Heart right ventricle (tissue), 16 donors: ENCODE measurements at regions not wholly inside any gene's neighbourhood (a gene's known extent, or its start where the extent isn't known, plus 50 kb on each side); places are given as distances from the start of the nearest gene placed in this dataset.
A peak's percentile ranks its signal among the peaks of the same experiment; 100 is the strongest.

ENCODE experiments used
- ATAC-seq, 8 donors: fragments of 200-7000 bp; cut with Tn5 transposase; one replicate each; pipeline ENCODE4 v1.9.1; 2020; ENCODE audit warnings: mild to moderate bottlenecking in 8 of 8, moderate library complexity in 8 of 8, moderate number of reproducible peaks in 1 of 8
- DNase-seq, 2 donors: peaks; one replicate each; pipeline ENCODE4 v3.0.0-alpha.2; 2020
- H3K27ac ChIP-seq, 10 donors: fragments of 200-600 bp; sonication (generic) in 2 of 10; one replicate each; pipeline versions ENCODE4 v1.5.0 to v1.8.0; 2020 to 2022; ENCODE audit warnings: mild to moderate bottlenecking in 3 of 10
- H3K27me3 ChIP-seq, 7 donors: fragments of 200-600 bp; one replicate each; pipeline ENCODE4 v1.8.0; 2021 to 2022; ENCODE audit warnings: mild to moderate bottlenecking in 2 of 7
- H3K36me3 ChIP-seq, 9 donors: fragments of 200-600 bp; sonication (generic) in 1 of 9; one replicate each; pipeline versions ENCODE4 v1.5.0 to v1.8.0; 2020 to 2022; ENCODE audit warnings: mild to moderate bottlenecking in 2 of 9
- H3K4me1 ChIP-seq, 9 donors: fragments of 200-600 bp; sonication (generic) in 1 of 9; one replicate each; pipeline versions ENCODE4 v1.5.0 to v1.8.0; 2020 to 2022; ENCODE audit warnings: mild to moderate bottlenecking in 4 of 9
- H3K4me3 ChIP-seq, 10 donors: fragments of 200-600 bp; sonication (generic) in 2 of 10; one replicate each; pipeline versions ENCODE4 v1.5.0 to v1.8.0; 2020 to 2022; ENCODE audit warnings: mild to moderate bottlenecking in 7 of 10, moderate library complexity in 2 of 10
- H3K9me3 ChIP-seq, 11 donors: fragments of 200-600 bp in 10 of 11; sonication (generic) in 2 of 11; one replicate each; pipeline versions ENCODE4 v1.5.0 to v1.8.0; 2013 to 2022; ENCODE audit warnings: mild to moderate bottlenecking in 2 of 11, control low read depth in 1 of 11, moderate library complexity in 1 of 11
- CTCF ChIP-seq, 9 donors: fragments of 200-600 bp; sonication (generic) in 2 of 9; IDR thresholded peaks; one replicate each; pipeline versions ENCODE4 v1.5.0 to v1.8.0; 2021 to 2022; ENCODE audit warnings: antibody characterized with exemption in 9 of 9, mild to moderate bottlenecking in 5 of 9, moderate library complexity in 1 of 9
- WGBS, 2 donors: extraction: QIAGEN DNeasy Blood & Tissue Kit; methylation state at CpG; one replicate each; pipeline ENCODE4 v1.1.7; 2013; ENCODE audit warnings: inconsistent platforms in 1 of 2; 5-methylcytosine and 5-hydroxymethylcytosine counted together
- intact Hi-C, 10 donors: fragments of 100-400 bp; cut with DNase I; formaldehyde crosslinking; loops; one replicate each; pipeline versions ENCODE4 v1.11.1 to v1.14.2; 2022
- donor health status: Arrhythmogenic right ventricular cardiomyopathy.
- donor health status: ischemic (EF 13 %, LVEDD 7.1; RV severe dilation, severe dysfunction).
- donor health status: healthy with polysubstance abuse.
- donor health status: DM: no; HTN: yes; CAD: no.
- donor health status: DM: no; HTN: no; CAD: no.
- donor health status: ischemic (EF 25% LVEDD 6.9; RV normal size, moderate dysfunction).
- donor health status: ischemic (EF 25% LVEDD 5.7; RV mildly dilated, moderate dysfunction).
- donor health status: healthy.
- donor health status: DM: yes; HTN: yes; CAD: no.
- donor health status: Ischemic cardiomyopathy.
- donor health status: ischemic (EF 35%, LVEDD 5.7; RV mildly dilated, moderate dysfunction).
- donor health status: nonischemic (EF 11% LVEDD 7.7; RV severe dilation, severe dysfunction).
- donor health status: DM: yes; HTN: yes; CAD: no.
- donor health status: PGD.
- donor health status: ischemic (EF 29% LVEDD 5.4; RV normal size, mild dysfunction).
- donor health status: nonischemic (EF 23%, LVEDD 6.1; RV moderate dilation, normal function).

- DNase-seq: no peak
- Histone ChIP-seq H3K27ac (no peak overlapping the region), H3K9me3 (no peaks in the 10 kb centered on the region), H3K36me3 (no peaks in the 10 kb centered on the region), H3K4me1 (peaks cover 0 to 17% (median 0%) of the 10 kb centered on the region in 9 donors), H3K4me3 (no peak overlapping the region), H3K27me3 (no peaks in the 10 kb centered on the region)
- 79 to 91% methylated on average over 3 of the region's 3 CpGs for WGBS, 2 donors
- no peak for TF ChIP-seq CTCF (IDR thresholded peaks at IDR 0.05)
- intact Hi-C loops: no loop called here
- ATAC-seq: no peak
Observed at GRCh38 chr14:85459361-85460000, 70.5 kb upstream of the FLRT2 start.

- Histone ChIP-seq H3K4me3 (no peak overlapping the region), H3K27me3 (no peaks in the 10 kb centered on the region), H3K36me3 (no peaks in the 10 kb centered on the region), H3K27ac (no peak overlapping the region), H3K4me1 (peaks cover 0 to 17% (median 0%) of the 10 kb centered on the region in 9 donors), H3K9me3 (no peaks in the 10 kb centered on the region)
- TF ChIP-seq CTCF (IDR thresholded peaks at IDR 0.05): no peak
- ATAC-seq (no peak), DNase-seq (no peak)
- intact Hi-C loops: no loop called here
- WGBS, 2 donors: 79 to 83% methylated on average over 3 of the region's 3 CpGs
Observed at GRCh38 chr14:85461432-85462133, 68.4 kb upstream of the FLRT2 start.

DNA sequence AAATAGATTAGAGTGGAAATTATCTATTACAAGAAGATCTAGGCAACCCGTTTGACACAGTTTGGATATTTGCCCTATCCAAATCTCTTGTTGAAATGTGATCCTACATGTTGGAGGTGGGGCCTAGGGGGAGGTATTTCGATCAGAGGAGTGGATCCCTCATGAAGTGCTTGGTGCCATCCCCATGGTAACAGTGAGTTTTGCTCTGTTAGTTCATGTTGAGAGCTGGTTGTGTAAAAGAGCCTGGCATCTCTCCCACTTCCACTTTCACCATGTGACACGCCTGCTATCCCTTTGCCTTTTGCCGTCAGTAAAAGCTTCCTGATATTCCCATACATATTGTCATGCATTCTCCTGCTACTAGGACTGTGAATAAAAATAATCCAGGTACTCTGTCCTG lies 66.4 kb upstream of the FLRT2 start:
- Histone ChIP-seq H3K36me3 (no peaks in the 10 kb centered on the region), H3K27me3 (no peaks in the 10 kb centered on the region), H3K9me3 (no peaks in the 10 kb centered on the region), H3K4me3 (no peak overlapping the region), H3K4me1 (peaks cover 0 to 17% (median 0%) of the 10 kb centered on the region in 9 donors), H3K27ac (no peak overlapping the region)
- TF ChIP-seq CTCF (IDR thresholded peaks at IDR 0.05): no peak
- peak in 1 of 2 donors; percentile 16 for DNase-seq
- intact Hi-C loops: no loop called here
- 54 to 59% methylated on average over 4 of the region's 4 CpGs for WGBS, 2 donors
- ATAC-seq: no peak

- no peak for TF ChIP-seq CTCF (IDR thresholded peaks at IDR 0.05)
- H3K36me3 ChIP-seq: no peaks in the 10 kb centered on the region
- intact Hi-C loops: no loop called here
- no peaks in the 10 kb centered on the region for H3K27me3 ChIP-seq
- ATAC-seq: no peak
- peaks cover 0 to 17% (median 0%) of the 10 kb centered on the region in 9 donors for H3K4me1 ChIP-seq
- WGBS, 2 donors: 66 to 77% methylated on average over 2 of the region's 2 CpGs
- H3K9me3 ChIP-seq: no peaks in the 10 kb centered on the region
- DNase-seq: no peak
- H3K27ac ChIP-seq: no peak overlapping the region
- H3K4me3 ChIP-seq: no peak overlapping the region
Observed at GRCh38 chr14:85464135-85464895, 65.6 kb upstream of the FLRT2 start.
